Activated CD8-positive, alpha-beta memory T cell treated with anti-CD3 and anti-CD28 coated beads for 36 hours (primary cell): ENCODE measurements at regions not wholly inside any gene's neighbourhood (a gene's known extent, or its start where the extent isn't known, plus 50 kb on each side); places are given as distances from the start of the nearest gene placed in this dataset.

Experiments
- CTCF ChIA-PET: fragments of 350-600 bp; sonication (Branson Sonifier 250); formaldehyde crosslinking; loops from one replicate; lab custom pipeline; 2021; ENCODE audit warnings: antibody characterized with exemption; lab: Charles Lee
- POLR2A ChIA-PET: fragments of 350-600 bp; sonication (Branson Sonifier 250); formaldehyde crosslinking; loops from one replicate; lab custom pipeline; 2021; ENCODE audit warnings: antibody characterized with exemption; lab: Charles Lee

- POLR2A ChIA-PET: no interaction called here
- CTCF ChIA-PET: no interaction called here
Observed at GRCh38 chr3:22982981-22983587, 220.0 kb upstream of the UBE2E2 start.

- ChIA-PET POLR2A (no interaction called here), CTCF (no interaction called here)
Observed at GRCh38 chr3:22986958-22987357, 216.2 kb upstream of the UBE2E2 start.

GRCh38 chr3:22988566-22988965 is 214.6 kb upstream of the UBE2E2 start:
- ChIA-PET CTCF (no interaction called here), POLR2A (no interaction called here)

GRCh38 chr3:22989716-22990115 is 213.4 kb upstream of the UBE2E2 start:
- ChIA-PET POLR2A (no interaction called here), CTCF (no interaction called here)

GRCh38 chr3:22990291-22991200 is 212.6 kb upstream of the UBE2E2 start:
- ChIA-PET CTCF (no interaction called here), POLR2A (no interaction called here)

- ChIA-PET CTCF (no interaction called here), POLR2A (no interaction called here)
Observed at GRCh38 chr3:22994781-22995180, 208.3 kb upstream of the UBE2E2 start.

- POLR2A ChIA-PET: no interaction called here
- CTCF ChIA-PET: no interaction called here
Observed at GRCh38 chr3:22996920-22997571, 206.1 kb upstream of the UBE2E2 start.

- ChIA-PET POLR2A (no interaction called here), CTCF (no interaction called here)
Observed at GRCh38 chr3:23000371-23000770, 202.8 kb upstream of the UBE2E2 start.

GRCh38 chr3:23002151-23002550 is 201.0 kb upstream of the UBE2E2 start:
- ChIA-PET POLR2A (no interaction called here), CTCF (no interaction called here)

GRCh38 chr3:23002836-23003732 is 200.0 kb upstream of the UBE2E2 start:
- CTCF ChIA-PET: no interaction called here
- POLR2A ChIA-PET: no interaction called here

- ChIA-PET POLR2A (no interaction called here), CTCF (no interaction called here)
Observed at GRCh38 chr3:23003733-23004046, 199.4 kb upstream of the UBE2E2 start.

GRCh38 chr3:23004971-23005370 is 198.2 kb upstream of the UBE2E2 start:
- ChIA-PET POLR2A (no interaction called here), CTCF (no interaction called here)

GRCh38 chr3:23017801-23018200 is 185.3 kb upstream of the UBE2E2 start:
- POLR2A ChIA-PET: no interaction called here
- CTCF ChIA-PET: no interaction called here

- ChIA-PET POLR2A (no interaction called here), CTCF (no interaction called here)
Observed at GRCh38 chr3:23019596-23020300, 183.4 kb upstream of the UBE2E2 start.

- CTCF ChIA-PET: no interaction called here
- POLR2A ChIA-PET: no interaction called here
Observed at GRCh38 chr3:23028294-23028693, 174.8 kb upstream of the UBE2E2 start.

GRCh38 chr3:23029001-23029400 is 174.1 kb upstream of the UBE2E2 start:
- POLR2A ChIA-PET: no interaction called here
- CTCF ChIA-PET: no interaction called here

- ChIA-PET POLR2A (no interaction called here), CTCF (no interaction called here)
Observed at GRCh38 chr3:23035927-23036640, 167.0 kb upstream of the UBE2E2 start.

- POLR2A ChIA-PET: no interaction called here
- CTCF ChIA-PET: no interaction called here
Observed at GRCh38 chr3:23036728-23037127, 166.4 kb upstream of the UBE2E2 start.

- ChIA-PET POLR2A (no interaction called here), CTCF (no interaction called here)
Observed at GRCh38 chr3:23038471-23038870, 164.7 kb upstream of the UBE2E2 start.
